GM13977 (cell line): ENCODE measurements at regions not wholly inside any gene's neighbourhood (a gene's known extent, or its start where the extent isn't known, plus 50 kb on each side); places are given as distances from the start of the nearest gene placed in this dataset.

Source experiments
- DNase-seq: peaks from one replicate; pipeline ENCODE4 v3.0.0; 2012; ENCODE audit warnings: low spot score
- in situ Hi-C: fragments of 300-500 bp; cut with MboI; formaldehyde crosslinking; loops from one replicate; pipeline ENCODE4 v1.12.0; 2022; ENCODE audit warnings: low sequenced_read_pairs, low pct_unique_long_range_greater_than_20kb, mixed read lengths, inconsistent platforms; ENCODE audit not compliant: unreplicated experiment
- TF ChIP-seq, protein P1 (sequence below): IDR thresholded peaks from 2 replicates; pipeline ENCODE4 v1.5.1; 2012; ENCODE audit warnings: mild to moderate bottlenecking, control low read depth; ENCODE audit not compliant: insufficient read depth; ENCODE audit errors: extremely low read depth, missing control alignments

DNA sequence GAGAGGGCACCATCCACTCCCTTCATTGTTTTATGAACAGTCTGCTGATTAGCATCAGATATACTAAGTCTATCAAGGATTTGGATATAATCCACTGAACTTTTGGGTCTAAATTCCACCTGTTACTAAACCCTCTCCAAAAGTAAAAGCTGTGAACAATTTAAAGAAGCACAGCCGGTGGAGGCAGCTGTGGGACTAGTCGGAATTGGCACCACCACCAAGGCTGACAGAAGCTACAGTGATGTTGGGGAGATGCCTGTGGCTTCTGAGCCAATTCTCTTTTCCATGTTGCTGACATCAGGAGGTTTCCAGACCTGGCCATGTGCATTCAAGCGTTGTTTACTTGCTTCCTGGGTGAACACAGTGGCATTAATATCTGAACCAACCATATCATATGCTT lies 679.0 kb upstream of the CA10 start:
- DNase-seq, result no peak
- in situ Hi-C loops, result no loop called here

DNA sequence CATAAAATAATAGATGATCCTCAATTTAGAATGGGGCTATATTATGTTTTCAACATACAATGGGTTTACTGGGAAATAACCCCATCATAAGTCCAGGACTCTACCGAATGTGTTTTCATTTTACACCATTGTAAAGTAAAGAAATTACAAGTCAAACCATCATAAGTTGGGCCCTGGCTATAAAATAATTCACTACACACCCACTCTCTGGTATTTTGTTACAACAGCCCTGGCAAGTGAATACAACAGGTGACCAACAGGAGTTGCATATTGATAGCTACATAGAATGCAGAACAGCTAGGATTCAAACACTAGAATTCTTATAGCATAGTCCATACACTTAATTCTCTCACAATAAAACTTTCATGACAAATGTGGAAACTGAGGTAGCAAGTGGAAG lies 673.0 kb upstream of the CA10 start:
- in situ Hi-C loops, result no loop called here
- TF ChIP-seq, protein P1, sequence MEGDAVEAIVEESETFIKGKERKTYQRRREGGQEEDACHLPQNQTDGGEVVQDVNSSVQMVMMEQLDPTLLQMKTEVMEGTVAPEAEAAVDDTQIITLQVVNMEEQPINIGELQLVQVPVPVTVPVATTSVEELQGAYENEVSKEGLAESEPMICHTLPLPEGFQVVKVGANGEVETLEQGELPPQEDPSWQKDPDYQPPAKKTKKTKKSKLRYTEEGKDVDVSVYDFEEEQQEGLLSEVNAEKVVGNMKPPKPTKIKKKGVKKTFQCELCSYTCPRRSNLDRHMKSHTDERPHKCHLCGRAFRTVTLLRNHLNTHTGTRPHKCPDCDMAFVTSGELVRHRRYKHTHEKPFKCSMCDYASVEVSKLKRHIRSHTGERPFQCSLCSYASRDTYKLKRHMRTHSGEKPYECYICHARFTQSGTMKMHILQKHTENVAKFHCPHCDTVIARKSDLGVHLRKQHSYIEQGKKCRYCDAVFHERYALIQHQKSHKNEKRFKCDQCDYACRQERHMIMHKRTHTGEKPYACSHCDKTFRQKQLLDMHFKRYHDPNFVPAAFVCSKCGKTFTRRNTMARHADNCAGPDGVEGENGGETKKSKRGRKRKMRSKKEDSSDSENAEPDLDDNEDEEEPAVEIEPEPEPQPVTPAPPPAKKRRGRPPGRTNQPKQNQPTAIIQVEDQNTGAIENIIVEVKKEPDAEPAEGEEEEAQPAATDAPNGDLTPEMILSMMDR, result no peak

More for the DNA sequence above, 679.0 kb upstream of the CA10 start:
- TF ChIP-seq, protein P1, result no peak

DNA sequence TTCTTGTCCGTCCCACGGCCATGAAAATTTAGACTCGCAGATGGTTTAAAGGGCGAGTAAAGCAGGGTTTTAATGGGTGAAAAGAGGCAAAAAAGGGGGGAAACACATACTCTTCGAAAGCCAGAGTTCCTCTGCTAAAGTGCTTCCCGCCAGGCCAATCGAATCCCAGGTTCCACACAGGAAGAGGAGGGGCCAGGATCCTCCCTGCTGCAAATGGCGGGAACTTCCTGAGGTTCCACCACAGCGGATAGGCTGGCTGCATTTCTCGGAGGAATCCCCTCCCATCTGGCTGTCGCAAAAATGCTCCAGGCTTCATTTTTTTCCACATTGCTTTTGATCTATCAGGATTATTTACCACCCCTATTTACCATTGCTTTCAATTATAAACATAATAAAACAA lies 670.1 kb upstream of the CA10 start:
- TF ChIP-seq, protein P1, result no peak
- DNase-seq, result no peak
- in situ Hi-C loops, result no loop called here

More for the DNA sequence above, 673.0 kb upstream of the CA10 start:
- no peak for DNase-seq

DNA sequence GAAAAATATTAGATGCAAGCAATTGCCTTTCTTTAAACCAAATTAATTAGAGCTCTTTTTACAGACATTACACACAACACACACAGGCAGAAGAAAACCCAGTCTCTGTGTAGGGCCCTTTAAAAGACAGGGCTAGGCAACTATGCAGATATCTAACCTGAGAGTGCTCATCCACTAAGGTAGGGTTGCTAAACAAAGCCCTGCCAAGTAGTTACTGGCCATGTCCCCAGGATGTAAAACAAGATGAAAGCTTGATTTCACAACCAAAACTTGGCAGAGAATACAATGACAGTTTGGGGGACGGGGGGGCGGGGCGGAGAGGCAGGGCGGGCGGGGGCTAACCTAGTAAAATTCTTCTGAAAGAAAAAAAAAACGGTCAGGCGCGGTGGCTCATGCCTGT lies 669.0 kb upstream of the CA10 start:
- DNase-seq, result no peak
- in situ Hi-C loops, result no loop called here

DNA sequence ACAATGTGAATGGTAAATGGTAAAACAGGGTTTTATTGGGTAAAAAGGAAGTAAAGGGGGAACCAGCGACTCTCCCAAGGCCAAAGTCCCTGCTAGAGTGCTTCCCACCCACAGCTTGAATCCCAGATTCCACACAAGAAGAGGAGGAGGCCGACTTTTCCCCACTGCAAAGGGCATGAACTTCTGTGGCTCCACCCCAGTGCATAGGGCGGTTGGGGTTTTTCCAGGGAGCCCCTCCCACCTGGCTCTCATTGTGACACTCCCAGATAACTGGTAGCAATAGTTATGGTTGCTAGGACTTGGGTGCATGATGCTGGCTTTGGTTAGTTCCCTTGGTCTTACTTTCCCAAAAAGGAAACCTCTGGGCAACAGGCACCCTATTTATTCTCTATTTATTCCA lies 666.0 kb upstream of the CA10 start:
- in situ Hi-C loops, result no loop called here
- TF ChIP-seq, protein P1, result no peak
- no peak for DNase-seq

More for the DNA sequence above, 669.0 kb upstream of the CA10 start:
- TF ChIP-seq, protein P1, result no peak

DNA sequence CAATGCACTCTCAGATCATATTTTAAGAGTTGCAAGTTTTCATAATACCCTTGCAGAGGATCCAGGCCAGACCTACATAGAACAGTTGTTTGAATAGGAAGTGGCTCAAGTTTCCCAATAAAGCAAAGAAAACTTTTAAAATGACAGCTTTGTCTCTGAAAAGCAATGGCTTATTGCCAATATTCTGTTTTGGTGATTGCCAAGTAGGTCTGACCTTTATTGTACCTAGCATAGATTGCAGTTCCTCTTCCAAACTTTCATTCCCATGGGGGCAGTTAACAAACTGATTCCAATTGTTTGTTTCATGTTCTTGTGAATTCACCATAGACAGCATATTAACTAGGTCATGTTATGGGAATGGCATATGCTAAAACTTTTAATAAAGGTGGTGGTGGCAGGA lies 664.6 kb upstream of the CA10 start:
- in situ Hi-C loops, result no loop called here
- TF ChIP-seq, protein P1, result no peak
- no peak for DNase-seq
